Activated naive CD4-positive, alpha-beta T cell treated with anti-CD3 and anti-CD28 coated beads, Interleukin-2, amount 50 U/mL, for 72 hours (primary cell): ENCODE measurements at regions not wholly inside any gene's neighbourhood (a gene's known extent, or its start where the extent isn't known, plus 50 kb on each side); places are given as distances from the start of the nearest gene placed in this dataset.
"Not testable (repeated sequence)": the region's sequence is repeated elsewhere in the genome, so short reads cannot be mapped to it uniquely, and the experiment has no call there.

Source experiments
- ATAC-seq, 2 donors: fragments of 150-1000 bp; cut with Tn5 transposase; 2 replicates each; pipeline ENCODE4 v1.10.0; 2021; ENCODE audit warnings: mild to moderate bottlenecking in 2 of 2, moderate library complexity in 2 of 2
- DNase-seq, 2 donors: peaks; one replicate each; pipeline ENCODE4 v3.0.0; 2021 to 2022; ENCODE audit warnings: low spot score in 2 of 2
- H3K27ac Mint-ChIP-seq, 2 donors: one replicate each; pipeline ENCODE4 v1.8.0; 2022; ENCODE audit warnings: mild to moderate bottlenecking in 2 of 2, mixed read lengths in 2 of 2
- H3K36me3 Mint-ChIP-seq, 2 donors: one replicate each; pipeline ENCODE4 v1.8.0; 2022; ENCODE audit warnings: mixed read lengths in 2 of 2
- H3K9me3 Mint-ChIP-seq, 2 donors: one replicate each; pipeline ENCODE4 v1.8.0; 2022; ENCODE audit warnings: mixed read lengths in 2 of 2

GRCh38 chr1:215005656-215006345 lies 76.7 kb upstream of the KCNK2 start:
- ATAC-seq (no peak), DNase-seq (no peak)
- Mint-ChIP-seq H3K9me3 (no peaks in the 10 kb centered on the region), H3K27ac (no peak overlapping the region), H3K36me3 (no peaks in the 10 kb centered on the region)

DNA sequence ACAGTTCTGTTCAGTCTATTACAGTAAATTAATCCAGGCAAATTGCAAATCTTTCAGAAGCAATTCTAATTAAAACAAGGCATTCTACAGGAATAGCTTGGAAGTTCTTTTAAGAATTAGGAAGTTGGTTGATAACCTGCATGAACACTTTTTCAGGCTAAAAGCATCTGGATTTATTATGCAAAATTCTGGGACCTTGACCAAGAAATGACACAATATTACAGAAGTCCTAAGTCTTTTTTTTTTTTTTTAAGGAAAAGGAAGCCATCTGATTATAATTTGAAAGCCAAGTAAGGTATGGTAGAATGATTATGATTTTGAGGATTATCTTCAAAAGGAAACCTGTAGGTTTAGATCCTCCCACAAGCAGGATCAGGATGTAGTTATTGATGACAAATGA lies 74.7 kb upstream of the KCNK2 start:
- DNase-seq (no peak), ATAC-seq (no peak)
- Mint-ChIP-seq H3K9me3 (no peaks in the 10 kb centered on the region), H3K27ac (no peak overlapping the region), H3K36me3 (no peaks in the 10 kb centered on the region)

GRCh38 chr1:215018555-215018954 lies 64.0 kb upstream of the KCNK2 start:
- Mint-ChIP-seq H3K9me3 (peaks cover 5 to 13% of the 10 kb centered on the region in 2 donors), H3K36me3 (peaks cover 0 to 7% of the 10 kb centered on the region in 2 donors), H3K27ac (no peak overlapping the region)
- no peak for DNase-seq
- ATAC-seq = no peak

DNA sequence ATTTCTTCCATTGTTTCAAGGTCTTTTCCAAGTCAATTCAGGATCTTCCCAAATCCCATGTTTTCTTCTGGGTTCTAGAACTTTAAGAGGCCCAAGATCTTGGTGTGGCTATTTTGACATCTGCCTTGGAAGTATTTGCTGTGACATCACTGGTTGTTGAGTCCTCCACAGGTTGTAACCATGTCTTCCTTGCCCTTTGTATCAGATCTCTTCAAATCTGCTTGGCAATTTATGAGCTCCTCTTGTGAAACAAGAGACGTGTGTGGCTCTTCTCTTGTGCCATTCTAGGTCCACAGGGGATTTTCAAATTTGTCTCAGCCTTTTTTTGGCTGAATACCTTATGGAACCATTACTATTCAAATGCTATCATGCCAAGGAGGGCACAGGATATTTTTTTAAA lies 60.3 kb upstream of the KCNK2 start:
- DNase-seq (no peak), ATAC-seq (no peak)
- H3K27ac Mint-ChIP-seq = no peak overlapping the region
- peaks cover 5 to 9% of the 10 kb centered on the region in 2 donors for H3K9me3 Mint-ChIP-seq
- H3K36me3 Mint-ChIP-seq = peaks cover 0 to 7% of the 10 kb centered on the region in 2 donors

DNA sequence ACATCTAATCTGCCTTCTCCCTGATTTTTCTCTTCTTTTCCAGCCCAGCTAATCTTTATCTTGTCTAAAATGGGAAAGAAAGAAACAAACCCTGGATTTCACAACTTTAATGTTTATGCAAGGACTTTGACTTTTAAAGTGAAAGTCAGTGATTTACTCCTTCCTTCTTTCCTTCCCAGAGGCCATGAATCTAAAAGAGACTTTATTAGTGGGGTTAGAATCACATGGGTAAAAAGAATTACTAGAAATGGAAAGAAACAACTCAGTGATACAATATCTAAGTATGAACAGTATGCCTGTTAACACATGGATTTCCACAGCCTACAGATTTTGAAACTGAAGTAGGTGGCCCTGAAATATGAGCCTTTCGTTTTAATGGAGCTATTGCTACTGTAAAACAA lies 59.8 kb upstream of the KCNK2 start:
- H3K36me3 Mint-ChIP-seq = peaks cover 0 to 7% of the 10 kb centered on the region in 2 donors
- no peak for ATAC-seq
- H3K9me3 Mint-ChIP-seq = peaks cover 5 to 9% of the 10 kb centered on the region in 2 donors
- no peak overlapping the region for H3K27ac Mint-ChIP-seq
- no peak for DNase-seq

GRCh38 chr1:215023155-215023832 lies 59.2 kb upstream of the KCNK2 start:
- no peak for DNase-seq
- Mint-ChIP-seq H3K36me3 (peaks cover 0 to 7% of the 10 kb centered on the region in 2 donors), H3K9me3 (peaks cover 5 to 8% of the 10 kb centered on the region in 2 donors), H3K27ac (no peak overlapping the region)
- no peak for ATAC-seq

- Mint-ChIP-seq H3K9me3 (no peaks in the 10 kb centered on the region), H3K27ac (no peak overlapping the region), H3K36me3 (no peaks in the 10 kb centered on the region)
- ATAC-seq = no peak
- DNase-seq = no peak
Observed at GRCh38 chr1:215028954-215029353, 53.6 kb upstream of the KCNK2 start.

DNA sequence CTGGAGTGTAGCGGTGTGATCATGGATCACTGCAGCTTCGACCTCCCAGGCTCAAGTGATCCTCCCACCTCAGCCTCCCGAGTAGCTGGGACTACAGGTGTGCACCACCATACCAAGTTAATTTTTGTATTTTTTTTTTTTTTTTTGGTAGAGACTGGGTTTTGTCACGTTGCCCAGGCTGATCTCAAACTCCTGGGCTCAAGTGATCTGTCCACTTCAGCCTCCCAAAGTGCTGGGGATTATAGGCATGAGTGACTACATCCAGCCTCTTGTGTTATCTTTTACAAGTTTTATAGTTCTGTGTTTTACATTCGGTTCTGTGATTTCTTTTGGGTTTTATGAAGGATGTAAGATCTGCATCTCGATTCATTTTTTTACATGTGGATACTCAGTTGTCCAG lies 52.0 kb upstream of the KCNK2 start:
- not testable (repeated sequence) for H3K27ac Mint-ChIP-seq, H3K36me3 Mint-ChIP-seq, ATAC-seq, H3K9me3 Mint-ChIP-seq, DNase-seq

DNA sequence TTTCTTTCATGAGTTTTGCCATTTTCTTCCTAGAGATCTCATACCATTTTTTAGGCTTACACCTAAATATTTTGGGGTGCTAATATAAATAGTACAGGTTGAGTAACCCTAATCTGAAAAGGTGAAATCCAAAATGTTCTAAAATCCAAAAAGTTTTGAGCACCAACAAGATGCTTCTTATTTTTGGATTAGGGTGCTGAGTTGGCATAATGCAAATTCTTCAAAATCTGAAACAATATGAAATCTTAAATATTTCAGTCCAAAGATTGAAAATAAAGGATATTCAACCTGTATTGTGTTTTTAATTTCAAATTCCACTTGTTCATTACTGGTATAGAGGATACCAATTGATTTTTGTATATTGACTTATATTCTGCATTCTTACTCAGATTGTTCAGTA lies 51.1 kb upstream of the KCNK2 start:
- H3K9me3 Mint-ChIP-seq = no peaks in the 10 kb centered on the region
- no peak overlapping the region for H3K27ac Mint-ChIP-seq
- no peak for ATAC-seq
- DNase-seq = no peak
- H3K36me3 Mint-ChIP-seq = no peaks in the 10 kb centered on the region
